Keratinocyte (primary cell): ENCODE measurements at regions not wholly inside any gene's neighbourhood (a gene's known extent, or its start where the extent isn't known, plus 50 kb on each side); places are given as distances from the start of the nearest gene placed in this dataset.

ENCODE experiments used
- DNase-seq: peaks from one replicate; pipeline ENCODE4 v3.0.0-alpha.2; 2011; ENCODE audit warnings: low read depth, missing footprints, low spot score
- FAIRE-seq: peaks from 2 replicates; lab custom pipeline; 2011; peaks lifted over from hg19 to GRCh38; lab: Jason Lieb, UNC
- H2AFZ ChIP-seq: 2 replicates; pipeline ENCODE4 v1.6.0; 2012; ENCODE audit warnings: low read length, control low read depth, inconsistent platforms; ENCODE audit not compliant: control insufficient read depth
- H3K27ac ChIP-seq: 2 replicates; pipeline ENCODE4 v1.5.1; 2011; ENCODE audit warnings: low read length; ENCODE audit not compliant: control insufficient read depth, insufficient read depth
- H3K27me3 ChIP-seq: 3 replicates; pipeline ENCODE4 v1.6.0; 2011; ENCODE audit warnings: low read length; ENCODE audit not compliant: control insufficient read depth, insufficient read depth; ENCODE audit errors: extremely low read depth
- H3K36me3 ChIP-seq, 2 experiments: 2 replicates in 1 of 2; 3 replicates in 1 of 2; pipeline ENCODE4 v1.5.1; 2011; ENCODE audit warnings: low read length in 2 of 2, mild to moderate bottlenecking in 1 of 2; ENCODE audit not compliant: control insufficient read depth in 2 of 2, insufficient read depth in 2 of 2; ENCODE audit errors: extremely low read depth in 1 of 2
- H3K4me1 ChIP-seq: 3 replicates; pipeline ENCODE4 v1.5.1; 2011; ENCODE audit warnings: low read length; ENCODE audit not compliant: control insufficient read depth, insufficient read depth; ENCODE audit errors: extremely low read depth
- H3K4me2 ChIP-seq: 3 replicates; pipeline ENCODE4 v1.6.0; 2011; ENCODE audit warnings: low read depth, low read length; ENCODE audit not compliant: control insufficient read depth, insufficient read depth; ENCODE audit errors: extremely low read depth
- H3K4me3 ChIP-seq, 3 experiments: fragments of 200-600 bp in 1 of 3; sonication (generic) in 1 of 3; 2 replicates in 2 of 3; 3 replicates in 1 of 3; pipeline ENCODE4 v1.5.1; 2011 to 2016; ENCODE audit warnings: low read length in 3 of 3, mild to moderate bottlenecking in 3 of 3, control low read depth in 2 of 3, inconsistent platforms in 1 of 3, low read depth in 1 of 3, mixed read lengths in 1 of 3, mixed run types in 1 of 3, moderate library complexity in 1 of 3; ENCODE audit not compliant: control insufficient read depth in 2 of 3, insufficient read depth in 2 of 3; ENCODE audit errors: extremely low read depth in 1 of 3
- H3K79me2 ChIP-seq: 2 replicates; pipeline ENCODE4 v1.6.0; 2012; ENCODE audit warnings: low read length; ENCODE audit not compliant: control insufficient read depth, insufficient read depth
- H3K9ac ChIP-seq: 3 replicates; pipeline ENCODE4 v1.6.0; 2011; ENCODE audit warnings: low read length; ENCODE audit not compliant: control insufficient read depth, insufficient read depth; ENCODE audit errors: extremely low read depth
- H3K9me1 ChIP-seq: 3 replicates; pipeline ENCODE4 v1.6.0; 2011; ENCODE audit warnings: low read length; ENCODE audit not compliant: control insufficient read depth, insufficient read depth; ENCODE audit errors: extremely low read depth
- H3K9me3 ChIP-seq: 2 replicates; pipeline ENCODE4 v1.5.1; 2012; ENCODE audit warnings: low read depth, low read length; ENCODE audit not compliant: control insufficient read depth
- H4K20me1 ChIP-seq: 3 replicates; pipeline ENCODE4 v1.6.0; 2011; ENCODE audit warnings: low read length; ENCODE audit not compliant: control insufficient read depth, insufficient read depth; ENCODE audit errors: extremely low read depth
- EZH2 ChIP-seq: IDR thresholded peaks from one replicate; pipeline ENCODE4 v1.6.1; 2012; ENCODE audit warnings: inconsistent platforms, mild to moderate bottlenecking, low read length, moderate library complexity
- dilution Hi-C: fragments of 300-500 bp; cut with MboI; formaldehyde crosslinking; loops from one replicate; pipeline ENCODE4 v1.7.0; 2020; ENCODE audit warnings: low sequenced_read_pairs; ENCODE audit not compliant: extremely low pct_ligation_motif_present
- TF ChIP-seq, protein P1 (sequence below), 3 experiments: IDR thresholded peaks in 1 of 3; conservative IDR thresholded peaks in 1 of 3; optimal IDR thresholded peaks in 1 of 3; 2 replicates in 2 of 3; 3 replicates in 1 of 3; pipeline versions ENCODE3 to v1.5.1; 2011; ENCODE audit warnings: low read length in 3 of 3, mild to moderate bottlenecking in 3 of 3, moderate library complexity in 2 of 3, control low read depth in 1 of 3, inconsistent platforms in 1 of 3; ENCODE audit not compliant: insufficient read depth in 2 of 3; ENCODE audit errors: extremely low read depth in 1 of 3

DNA sequence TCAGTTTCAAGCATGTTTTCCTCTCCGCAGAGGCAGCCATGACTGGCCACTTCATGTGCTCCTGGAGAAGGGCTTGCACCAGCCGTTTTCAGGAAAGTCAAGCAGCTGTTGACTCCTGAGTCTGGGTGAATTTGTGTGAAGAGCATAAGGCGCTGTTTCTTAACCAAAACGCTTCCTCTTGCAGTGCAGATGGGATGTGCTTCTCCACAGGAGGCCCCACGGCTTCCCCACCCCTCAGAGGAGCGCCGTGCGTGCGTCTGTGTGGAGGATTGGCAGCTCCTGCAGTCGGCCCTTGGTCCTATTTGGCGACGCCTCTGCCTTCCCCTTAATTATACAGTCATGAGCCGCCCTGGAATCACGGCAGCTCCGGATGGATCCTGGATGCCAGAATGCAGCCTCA lies 54.1 kb upstream of the B3GAT1 start:
- Histone ChIP-seq H2AFZ (no peak overlapping the region), H3K79me2 (no peaks in the 10 kb centered on the region), H3K9me3 (no peaks in the 10 kb centered on the region), H4K20me1 (no peaks in the 10 kb centered on the region), H3K27ac (no peak overlapping the region), H3K4me2 (no peak overlapping the region), H3K4me3 (no peak overlapping the region), H3K36me3 (no peaks in the 10 kb centered on the region), H3K9me1 (no peaks in the 10 kb centered on the region), H3K9ac (no peak overlapping the region), H3K4me1 (no peaks in the 10 kb centered on the region), H3K27me3 (no peaks in the 10 kb centered on the region)
- DNase-seq (no peak), FAIRE-seq (no peak)
- dilution Hi-C loops: no loop called here
- no peak for TF ChIP-seq EZH2
- TF ChIP-seq, protein P1, sequence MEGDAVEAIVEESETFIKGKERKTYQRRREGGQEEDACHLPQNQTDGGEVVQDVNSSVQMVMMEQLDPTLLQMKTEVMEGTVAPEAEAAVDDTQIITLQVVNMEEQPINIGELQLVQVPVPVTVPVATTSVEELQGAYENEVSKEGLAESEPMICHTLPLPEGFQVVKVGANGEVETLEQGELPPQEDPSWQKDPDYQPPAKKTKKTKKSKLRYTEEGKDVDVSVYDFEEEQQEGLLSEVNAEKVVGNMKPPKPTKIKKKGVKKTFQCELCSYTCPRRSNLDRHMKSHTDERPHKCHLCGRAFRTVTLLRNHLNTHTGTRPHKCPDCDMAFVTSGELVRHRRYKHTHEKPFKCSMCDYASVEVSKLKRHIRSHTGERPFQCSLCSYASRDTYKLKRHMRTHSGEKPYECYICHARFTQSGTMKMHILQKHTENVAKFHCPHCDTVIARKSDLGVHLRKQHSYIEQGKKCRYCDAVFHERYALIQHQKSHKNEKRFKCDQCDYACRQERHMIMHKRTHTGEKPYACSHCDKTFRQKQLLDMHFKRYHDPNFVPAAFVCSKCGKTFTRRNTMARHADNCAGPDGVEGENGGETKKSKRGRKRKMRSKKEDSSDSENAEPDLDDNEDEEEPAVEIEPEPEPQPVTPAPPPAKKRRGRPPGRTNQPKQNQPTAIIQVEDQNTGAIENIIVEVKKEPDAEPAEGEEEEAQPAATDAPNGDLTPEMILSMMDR (optimal IDR thresholded peaks at IDR 0.05 in 1 of 3, IDR thresholded peaks at IDR 0.05 in 1 of 3, conservative IDR thresholded peaks at IDR 0.05 in 1 of 3; ENCODE audit: extremely low read depth in 1 of 3, insufficient read depth in 2 of 3, low read length in 3 of 3): no peak

DNA sequence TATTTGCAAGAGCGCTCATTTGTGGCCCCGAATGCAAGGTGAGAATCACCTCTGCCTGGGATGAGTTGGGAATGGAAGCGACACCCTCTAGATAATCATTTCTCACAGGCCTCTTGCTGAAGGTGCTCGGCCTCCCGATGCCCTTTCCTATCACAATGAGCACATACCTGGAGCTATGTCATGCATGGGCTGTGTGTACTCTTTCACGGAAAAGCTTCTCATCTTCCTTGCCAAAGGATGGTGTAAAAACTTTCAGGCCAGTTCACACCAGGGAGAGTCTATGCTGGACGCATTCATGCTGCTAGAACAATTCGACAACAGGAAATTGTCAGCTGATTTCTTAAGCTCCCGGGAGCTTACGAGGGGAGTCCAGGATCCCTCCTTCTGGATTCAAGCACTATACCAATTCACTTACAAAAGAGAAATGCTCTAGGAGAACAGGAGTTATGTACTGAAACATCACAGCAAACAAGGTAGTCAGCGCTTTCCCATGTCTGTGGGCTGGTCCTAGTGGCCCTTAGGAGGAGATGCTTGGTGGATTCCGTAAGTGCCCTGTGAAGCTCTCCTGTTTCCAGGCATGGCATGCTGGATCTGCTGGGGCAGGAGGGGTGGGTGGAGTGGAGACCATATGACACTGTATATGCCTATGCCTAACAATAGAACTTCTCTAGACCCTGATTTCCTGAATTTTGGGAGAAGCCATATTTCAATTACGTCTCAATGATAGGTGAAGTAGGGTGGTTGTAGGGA lies 53.1 kb upstream of the B3GAT1 start:
- dilution Hi-C loops: no loop called here
- Histone ChIP-seq H3K4me2 (no peak overlapping the region), H3K27me3 (no peaks in the 10 kb centered on the region), H3K9me3 (no peaks in the 10 kb centered on the region), H3K9me1 (no peaks in the 10 kb centered on the region), H2AFZ (no peak overlapping the region), H3K4me1 (no peaks in the 10 kb centered on the region), H3K36me3 (no peaks in the 10 kb centered on the region), H3K9ac (no peak overlapping the region), H3K4me3 (no peak overlapping the region), H3K79me2 (no peaks in the 10 kb centered on the region), H4K20me1 (no peaks in the 10 kb centered on the region), H3K27ac (no peak overlapping the region)
- FAIRE-seq: no peak
- DNase-seq: no peak
- TF ChIP-seq EZH2: no peak
- TF ChIP-seq, protein P1 (optimal IDR thresholded peaks at IDR 0.05 in 1 of 3, IDR thresholded peaks at IDR 0.05 in 1 of 3, conservative IDR thresholded peaks at IDR 0.05 in 1 of 3; ENCODE audit: extremely low read depth in 1 of 3, insufficient read depth in 2 of 3, low read length in 3 of 3): no peak
